H1 (cell line): ENCODE measurements at regions not wholly inside any gene's neighbourhood (a gene's known extent, or its start where the extent isn't known, plus 50 kb on each side); places are given as distances from the start of the nearest gene placed in this dataset.

Experiments used
- CTCF ChIA-PET: fragments of 300-600 bp; sonication (Branson Sonifier 250); formaldehyde crosslinking; loops from one replicate; lab custom pipeline; 2021; ENCODE audit not compliant: partially characterized antibody; lab: Charles Lee
- POLR2A ChIA-PET: fragments of 300-600 bp; sonication (Branson Sonifier 250); formaldehyde crosslinking; loops from one replicate; lab custom pipeline; 2021; ENCODE audit warnings: inconsistent platforms; ENCODE audit not compliant: partially characterized antibody; lab: Charles Lee
- DNase-seq, 2 experiments: peaks; one replicate each; pipeline versions ENCODE4 v3.0.0 to v3.0.0-alpha.2; 2010 to 2022; ENCODE audit warnings: low spot score in 2 of 2, low read depth in 1 of 2, mixed read lengths in 1 of 2
- FAIRE-seq: peaks from 2 replicates; lab custom pipeline; 2011; peaks lifted over from hg19 to GRCh38; lab: Jason Lieb, UNC
- H2AFZ ChIP-seq: 2 replicates; pipeline ENCODE4 v1.8.1; 2012; ENCODE audit warnings: low read length, inconsistent platforms
- H2AK5ac ChIP-seq: 2 replicates; pipeline ENCODE4 v1.6.1; 2013; ENCODE audit warnings: low read depth, low read length
- H2BK120ac ChIP-seq: replicated peaks from 2 replicates; pipeline ENCODE3; 2013; ENCODE audit warnings: low read depth, low read length, inconsistent platforms
- H2BK12ac ChIP-seq: 2 replicates; pipeline ENCODE4 v1.6.1; 2013; ENCODE audit warnings: low read depth, low read length
- H2BK15ac ChIP-seq: 2 replicates; pipeline ENCODE4 v1.6.1; 2013; ENCODE audit warnings: low read length
- H2BK20ac ChIP-seq: 2 replicates; pipeline ENCODE4 v1.6.1; 2013; ENCODE audit warnings: low read length
- H2BK5ac ChIP-seq: 2 replicates; pipeline ENCODE4 v1.6.1; 2013; ENCODE audit warnings: low read depth, low read length
- H3K14ac ChIP-seq: 2 replicates; pipeline ENCODE4 v1.6.1; 2013; ENCODE audit warnings: inconsistent platforms; ENCODE audit not compliant: insufficient read length
- H3K18ac ChIP-seq: 2 replicates; pipeline ENCODE4 v1.6.1; 2013; ENCODE audit warnings: low read length; ENCODE audit errors: extremely low read depth
- H3K23ac ChIP-seq: 2 replicates; pipeline ENCODE4 v1.6.1; 2013; ENCODE audit warnings: inconsistent platforms; ENCODE audit not compliant: insufficient read length
- H3K23me2 ChIP-seq: 2 replicates; pipeline ENCODE4 v1.6.1; 2013; ENCODE audit warnings: low read depth, low read length
- H3K27ac ChIP-seq: 2 replicates; pipeline ENCODE4 v1.6.1; 2011; ENCODE audit warnings: low read depth, low read length, inconsistent platforms
- H3K27me3 ChIP-seq, 4 experiments: replicated peaks in 1 of 4; 1 replicate in 1 of 4; 2 replicates in 3 of 4; pipeline versions ENCODE4 v1.6.1 to v1.8.1; 2011 to 2013; ENCODE audit warnings: low read length in 3 of 4, mild to moderate bottlenecking in 3 of 4, inconsistent platforms in 2 of 4, mixed read lengths in 2 of 4, moderate library complexity in 1 of 4; ENCODE audit not compliant: control insufficient read depth in 3 of 4, insufficient read depth in 3 of 4; ENCODE audit errors: extremely low read depth in 1 of 4
- H3K36me3 ChIP-seq, 4 experiments: 2 replicates each; pipeline versions ENCODE4 v1.6.1 to v1.8.1; 2011 to 2013; ENCODE audit warnings: mild to moderate bottlenecking in 4 of 4, low read length in 3 of 4, moderate library complexity in 2 of 4, control low read depth in 1 of 4, inconsistent platforms in 1 of 4; ENCODE audit not compliant: insufficient read depth in 4 of 4, control insufficient read depth in 2 of 4
- H3K4ac ChIP-seq: replicated peaks from 2 replicates; pipeline ENCODE3; 2013; ENCODE audit warnings: low read length, low read depth, mixed read lengths, inconsistent platforms; ENCODE audit not compliant: insufficient read length
- H3K4me1 ChIP-seq, 4 experiments: replicated peaks in 1 of 4; 1 replicate in 1 of 4; 2 replicates in 3 of 4; pipeline versions ENCODE4 v1.6.1 to v1.8.1; 2011 to 2013; ENCODE audit warnings: low read length in 3 of 4, inconsistent platforms in 2 of 4, mixed read lengths in 1 of 4; ENCODE audit not compliant: insufficient read depth in 4 of 4, control insufficient read depth in 3 of 4
- H3K4me2 ChIP-seq, 2 experiments: 2 replicates each; pipeline versions ENCODE4 v1.6.1 to v1.8.1; 2011 to 2013; ENCODE audit warnings: low read depth in 2 of 2, low read length in 2 of 2, control low read depth in 1 of 2, inconsistent platforms in 1 of 2, mild to moderate bottlenecking in 1 of 2; ENCODE audit not compliant: insufficient read depth in 1 of 2
- H3K4me3 ChIP-seq, 4 experiments: fragments of 200-600, 300-600 bp in 1 of 4; sonication (generic), shearing (Covaris generic), sonication (Bioruptor Twin) in 1 of 4; 2 replicates each; pipeline versions ENCODE4 v1.5.1 to v1.8.1; 2011 to 2016; ENCODE audit warnings: low read length in 4 of 4, low read depth in 3 of 4, control low read depth in 2 of 4, inconsistent platforms in 2 of 4, mild to moderate bottlenecking in 2 of 4, mixed read lengths in 1 of 4, moderate library complexity in 1 of 4; ENCODE audit not compliant: insufficient read depth in 2 of 4; ENCODE audit errors: extremely low read depth in 1 of 4
- H3K56ac ChIP-seq: replicated peaks from 2 replicates; pipeline ENCODE3; 2013; ENCODE audit warnings: low read depth, mild to moderate bottlenecking, mixed read lengths, low read length, inconsistent platforms; ENCODE audit not compliant: insufficient read length
- H3K79me1 ChIP-seq: 2 replicates; pipeline ENCODE4 v1.6.1; 2013; ENCODE audit warnings: low read depth, low read length, control low read depth
- H3K79me2 ChIP-seq, 2 experiments: 2 replicates each; pipeline versions ENCODE4 v1.6.1 to v1.8.1; 2012 to 2013; ENCODE audit warnings: low read length in 2 of 2, mild to moderate bottlenecking in 2 of 2, inconsistent platforms in 1 of 2; ENCODE audit not compliant: insufficient read depth in 2 of 2, control insufficient read depth in 1 of 2
- H3K9ac ChIP-seq, 4 experiments: replicated peaks in 1 of 4; 1 replicate in 1 of 4; 2 replicates in 3 of 4; pipeline versions ENCODE4 v1.6.1 to v1.8.1; 2011 to 2013; ENCODE audit warnings: low read depth in 3 of 4, low read length in 3 of 4, control low read depth in 2 of 4, mild to moderate bottlenecking in 2 of 4, moderate library complexity in 2 of 4, inconsistent platforms in 1 of 4; ENCODE audit errors: extremely low read depth in 1 of 4
- H3K9me3 ChIP-seq, 2 experiments: 2 replicates each; pipeline versions ENCODE4 v1.6.1 to v1.8.1; 2012 to 2013; ENCODE audit warnings: mild to moderate bottlenecking in 2 of 2, moderate library complexity in 2 of 2, control low read depth in 1 of 2, inconsistent platforms in 1 of 2, low read depth in 1 of 2, low read length in 1 of 2, mixed read lengths in 1 of 2; ENCODE audit not compliant: insufficient read depth in 2 of 2
- H4K20me1 ChIP-seq, 2 experiments: replicated peaks in 1 of 2; 2 replicates each; pipeline versions ENCODE3 to v1.8.1; 2011 to 2013; ENCODE audit warnings: inconsistent platforms in 2 of 2, low read length in 2 of 2, mild to moderate bottlenecking in 1 of 2; ENCODE audit not compliant: insufficient read depth in 2 of 2, control insufficient read depth in 1 of 2
- H4K5ac ChIP-seq: 2 replicates; pipeline ENCODE4 v1.6.1; 2013; ENCODE audit warnings: low read length, low read depth, mixed read lengths, inconsistent platforms; ENCODE audit not compliant: insufficient read length
- H4K8ac ChIP-seq: 2 replicates; pipeline ENCODE4 v1.8.0; 2013; ENCODE audit warnings: mild to moderate bottlenecking, moderate library complexity, low read length, inconsistent platforms; ENCODE audit not compliant: insufficient read depth; ENCODE audit errors: extremely low read depth
- H4K91ac ChIP-seq: replicated peaks from 2 replicates; pipeline ENCODE3; 2013; ENCODE audit warnings: low read length, mixed read lengths, inconsistent platforms; ENCODE audit not compliant: insufficient read length
- CHD1 ChIP-seq: IDR thresholded peaks from 2 replicates; pipeline ENCODE4 v1.6.1; 2012; ENCODE audit warnings: low read depth, low read length, improper control_type of control experiment
- HDAC6 ChIP-seq: IDR thresholded peaks from one replicate; pipeline ENCODE4 v1.7.1; 2012; ENCODE audit warnings: low read depth, mild to moderate bottlenecking, inconsistent platforms, low read length, moderate library complexity
- PHF8 ChIP-seq: fragments of 200-600 bp; sonication (generic); conservative IDR thresholded peaks from 2 replicates; pipeline ENCODE4 v1.7.1; 2012; ENCODE audit warnings: low read depth, mild to moderate bottlenecking, inconsistent platforms, low read length, moderate library complexity
- RNF2 ChIP-seq: fragments of 200-900, 300-1000 bp; sonication (generic); IDR thresholded peaks from 2 replicates; pipeline ENCODE4 v1.7.1; 2016; ENCODE audit warnings: borderline replicate concordance, low read depth, mild to moderate bottlenecking, antibody characterized with exemption, low read length; ENCODE audit not compliant: poor library complexity, severe bottlenecking; ENCODE audit errors: missing control alignments
- TAF1 ChIP-seq: IDR thresholded peaks from 2 replicates; pipeline ENCODE4 v1.6.1; 2011; ENCODE audit warnings: mild to moderate bottlenecking, low read depth, low read length
- WGBS, 2 experiments: shearing (Covaris generic) in 1 of 2; methylation state at CpG; one replicate each; pipeline versions ENCODE4 v1.1.6 to v1.1.7; 2013 to 2015; ENCODE audit warnings: low lambda C conversion rate in 2 of 2, mixed read lengths in 2 of 2, inconsistent platforms in 1 of 2, low coverage in 1 of 2, missing lambda C conversion rate in 1 of 2; ENCODE audit not compliant: insufficient replicate concordance in 2 of 2, insufficient coverage in 1 of 2, insufficient read length in 1 of 2; ENCODE audit errors: extremely low coverage in 1 of 2, missing lambda C conversion rate in 1 of 2; 5-methylcytosine and 5-hydroxymethylcytosine counted together
- TF ChIP-seq, protein P1 (sequence below): IDR thresholded peaks from 2 replicates; pipeline ENCODE4 v1.6.1; 2012; ENCODE audit warnings: inconsistent platforms

GRCh38 chr19:28388988-28389387, 824.0 kb downstream of the UQCRFS1 start:
- no peaks in the 10 kb centered on the region for H3K79me1 ChIP-seq
- no peak for DNase-seq
- H3K4me1 ChIP-seq, result peaks cover 2 to 5% (median 3%) of the 10 kb centered on the region in 4 experiments; a peak in 5 of 7 replicates
- H2BK12ac ChIP-seq, result no peak overlapping the region
- no peaks in the 10 kb centered on the region for H4K20me1 ChIP-seq
- no peak overlapping the region for H3K14ac ChIP-seq
- no peak overlapping the region for H3K4me2 ChIP-seq
- no peaks in the 10 kb centered on the region for H3K27me3 ChIP-seq
- H3K23ac ChIP-seq, result no peak overlapping the region
- FAIRE-seq, result no peak
- H2BK5ac ChIP-seq, result no peak overlapping the region
- H3K4me3 ChIP-seq, result no peak overlapping the region
- no peak overlapping the region for H4K91ac ChIP-seq
- H4K8ac ChIP-seq, result no peak overlapping the region
- H3K23me2 ChIP-seq, result no peaks in the 10 kb centered on the region
- no peak overlapping the region for H4K5ac ChIP-seq
- H3K36me3 ChIP-seq, result no peaks in the 10 kb centered on the region
- CTCF ChIA-PET, result no interaction called here
- TF ChIP-seq RNF2, result no peak
- no peak for TF ChIP-seq CHD1
- no peak for TF ChIP-seq TAF1
- TF ChIP-seq, protein P1, sequence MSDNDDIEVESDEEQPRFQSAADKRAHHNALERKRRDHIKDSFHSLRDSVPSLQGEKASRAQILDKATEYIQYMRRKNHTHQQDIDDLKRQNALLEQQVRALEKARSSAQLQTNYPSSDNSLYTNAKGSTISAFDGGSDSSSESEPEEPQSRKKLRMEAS, result no peak
- TF ChIP-seq PHF8, result no peak
- TF ChIP-seq HDAC6, result no peak
- H2BK120ac ChIP-seq, result no peak overlapping the region
- POLR2A ChIA-PET, result no interaction called here
- WGBS, 2 experiments, result 82% methylated on average over 3 of the region's 3 CpGs; no CpG with 5 or more reads in 1 of the 2 experiments
- H2AFZ ChIP-seq, result no peak overlapping the region
- H3K56ac ChIP-seq, result no peak overlapping the region
- no peak overlapping the region for H2BK20ac ChIP-seq
- no peaks in the 10 kb centered on the region for H3K9me3 ChIP-seq
- H3K27ac ChIP-seq, result no peak overlapping the region
- no peaks in the 10 kb centered on the region for H3K79me2 ChIP-seq
- H3K4ac ChIP-seq, result no peak overlapping the region
- no peak overlapping the region for H3K9ac ChIP-seq
- no peak overlapping the region for H2BK15ac ChIP-seq
- no peak overlapping the region for H2AK5ac ChIP-seq
- no peak overlapping the region for H3K18ac ChIP-seq
